HG03378 (cell line): ENCODE measurements at regions not wholly inside any gene's neighbourhood (a gene's known extent, or its start where the extent isn't known, plus 50 kb on each side); places are given as distances from the start of the nearest gene placed in this dataset.

Experiments
- ATAC-seq: cut with Tn5 transposase; IDR thresholded peaks from one replicate; pipeline ENCODE4 v1.9.1; 2021; ENCODE audit warnings: mild to moderate bottlenecking, moderate library complexity; ENCODE audit not compliant: unreplicated experiment

GRCh38 chr7:89887489-89887888, 266.8 kb upstream of the STEAP1 start:
- no peak for ATAC-seq

GRCh38 chr7:89908736-89909135, 245.5 kb upstream of the STEAP1 start:
- ATAC-seq: no peak

DNA sequence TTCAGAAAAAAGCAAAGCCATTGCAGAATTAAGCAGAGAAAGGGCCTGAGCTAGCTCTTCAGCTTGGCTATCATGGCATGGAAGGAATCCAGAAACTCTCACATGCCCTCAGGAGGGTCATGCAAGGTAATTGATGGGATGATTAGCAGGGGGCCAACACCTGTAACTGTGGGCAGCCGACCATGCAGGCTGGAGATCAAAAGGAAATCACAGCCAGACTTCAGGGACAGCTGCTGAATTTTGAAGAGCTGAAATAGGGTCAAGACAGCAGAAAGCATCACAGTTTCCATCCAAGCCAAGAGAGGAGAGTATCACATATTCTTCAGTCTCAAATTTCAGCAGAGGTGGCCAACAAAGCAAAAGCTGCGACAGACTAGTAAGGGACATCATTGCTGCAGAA, 239.6 kb upstream of the STEAP1 start:
- no peak for ATAC-seq

- ATAC-seq: no peak
Observed at GRCh38 chr7:89926194-89926593, 228.1 kb upstream of the STEAP1 start.

GRCh38 chr7:89926701-89927100, 227.6 kb upstream of the STEAP1 start:
- ATAC-seq: no peak

- ATAC-seq: no peak
Observed at GRCh38 chr7:89927762-89928161, 226.5 kb upstream of the STEAP1 start.

DNA sequence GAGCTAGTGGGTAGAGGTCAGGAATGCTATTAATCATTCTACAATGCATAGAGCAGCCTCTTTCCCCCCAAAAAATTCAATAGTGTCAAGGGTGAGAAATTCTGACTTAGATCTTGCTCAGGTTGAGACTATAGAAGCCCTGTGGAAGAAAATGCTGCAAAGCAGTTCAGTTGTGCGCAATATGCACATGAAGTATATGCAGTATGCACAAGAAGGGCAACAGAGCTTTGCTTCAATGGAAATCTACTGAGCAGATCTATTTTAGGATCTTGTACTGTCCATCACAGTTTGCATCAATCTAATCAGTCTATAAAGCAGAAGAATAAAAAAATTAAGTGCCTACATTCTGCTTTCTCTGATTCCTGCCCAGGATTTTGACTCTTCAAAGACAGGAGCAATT, 225.8 kb upstream of the STEAP1 start:
- ATAC-seq: no peak

DNA sequence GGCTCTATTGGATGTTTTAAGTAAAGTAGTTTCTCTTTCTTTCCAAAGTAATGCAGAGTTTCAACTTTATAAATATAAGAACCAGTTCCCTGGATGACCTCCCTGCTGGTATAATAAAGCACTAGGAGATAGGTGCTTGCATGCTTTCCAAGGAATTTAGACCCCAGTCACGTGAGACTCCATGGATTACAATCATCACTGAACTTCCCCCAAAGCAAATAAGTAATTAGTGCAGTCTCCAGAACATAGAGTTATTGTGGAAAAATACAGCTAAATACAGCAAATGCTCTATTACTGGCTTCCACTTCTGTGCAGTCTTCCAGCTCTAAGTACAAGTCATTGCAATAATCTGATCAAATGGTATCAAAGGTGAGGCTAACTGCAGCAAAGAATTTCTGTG, 220.2 kb upstream of the STEAP1 start:
- no peak for ATAC-seq

DNA sequence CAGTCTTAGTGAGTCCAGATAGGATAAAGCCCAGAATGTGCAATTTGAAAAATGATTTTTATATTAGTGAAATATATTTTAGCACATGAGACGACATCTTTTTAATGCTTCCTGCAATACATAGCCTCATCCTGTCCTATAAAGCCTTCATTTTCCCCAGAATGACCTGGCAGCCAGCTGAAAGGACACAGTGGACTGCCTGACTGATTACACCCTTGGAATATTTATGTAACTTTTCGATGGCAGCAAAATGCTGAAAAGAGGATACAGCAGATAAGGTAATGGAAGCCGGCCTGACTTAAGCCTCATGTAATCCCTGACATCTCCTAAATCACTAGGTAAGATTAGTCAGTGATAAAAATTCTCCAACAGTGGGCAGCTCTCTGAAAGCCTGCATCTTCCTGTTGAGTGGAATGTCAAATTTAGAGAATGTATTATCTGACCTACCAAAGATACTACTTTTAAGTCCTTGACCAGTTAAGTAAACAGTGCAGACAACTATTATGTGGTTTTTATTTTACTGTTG, 210.7 kb upstream of the STEAP1 start:
- no peak for ATAC-seq

GRCh38 chr7:89958525-89959068, 195.7 kb upstream of the STEAP1 start:
- ATAC-seq: no peak

DNA sequence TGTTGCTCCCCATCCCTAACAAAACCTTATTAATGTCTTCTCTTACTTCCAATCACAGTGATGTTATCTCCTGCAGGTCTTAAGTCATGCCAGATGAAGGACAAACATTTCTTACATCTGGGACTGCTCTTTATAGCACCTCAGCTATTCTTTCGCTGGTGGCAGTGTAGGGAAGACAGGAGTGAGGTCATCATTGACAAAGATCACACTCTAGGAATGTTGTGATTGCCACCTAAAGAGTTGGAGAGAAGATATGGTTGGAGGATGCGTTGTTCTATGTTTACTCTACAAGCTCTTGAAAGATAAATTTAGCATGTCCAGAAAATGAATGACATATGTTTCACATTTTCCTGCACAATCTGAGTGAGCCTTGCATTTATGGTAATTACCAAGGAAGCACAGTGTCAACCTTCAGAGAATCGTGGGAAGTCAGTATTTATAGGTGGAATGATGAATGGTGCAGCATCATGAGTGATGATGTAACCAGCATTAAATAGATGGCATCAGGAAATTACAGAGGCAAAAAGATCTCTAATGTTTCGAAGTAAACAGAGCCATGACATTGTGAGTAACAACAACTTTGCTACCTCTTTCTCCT, 188.1 kb upstream of the STEAP1 start:
- no peak for ATAC-seq

GRCh38 chr7:89975577-89975976, 178.7 kb upstream of the STEAP1 start:
- no peak for ATAC-seq

DNA sequence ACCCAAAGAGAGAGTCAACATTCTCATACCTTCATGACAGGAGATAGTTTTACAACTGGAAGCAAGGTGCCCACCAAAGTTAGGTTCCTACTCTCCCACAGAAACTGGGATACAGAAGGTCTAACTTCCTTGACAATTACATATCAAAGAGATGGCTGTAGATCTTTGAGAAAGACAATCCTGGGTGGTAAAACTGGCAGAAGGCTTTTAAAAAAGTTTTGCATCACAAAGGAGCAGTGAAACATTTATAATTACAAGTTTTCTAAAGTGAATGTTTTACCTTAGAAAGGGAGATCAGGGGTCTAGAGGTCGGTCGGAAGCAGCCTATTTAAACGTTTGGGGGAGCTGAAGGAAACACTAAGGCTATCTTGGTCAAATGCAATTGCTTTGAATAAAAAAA, 166.6 kb upstream of the STEAP1 start:
- ATAC-seq: no peak

DNA sequence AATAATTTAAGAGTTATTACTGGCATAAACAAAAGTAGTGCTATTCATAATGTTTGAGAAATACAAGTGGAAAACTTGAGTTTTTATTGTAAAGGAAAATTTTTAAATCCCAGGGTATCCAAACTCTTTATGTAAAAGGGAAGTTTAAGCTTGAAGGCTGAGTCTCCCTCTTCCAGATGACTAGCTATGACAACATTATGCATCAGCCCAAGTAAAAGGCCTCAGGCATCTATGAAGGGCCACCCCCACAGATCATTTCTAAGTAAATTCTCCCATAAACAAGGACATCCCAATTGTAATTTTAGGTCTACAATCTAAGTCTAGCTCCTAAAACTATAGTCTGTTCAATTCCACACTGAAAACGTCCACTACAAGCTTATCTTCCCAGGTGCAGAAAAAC, 166.2 kb upstream of the STEAP1 start:
- ATAC-seq: no peak

DNA sequence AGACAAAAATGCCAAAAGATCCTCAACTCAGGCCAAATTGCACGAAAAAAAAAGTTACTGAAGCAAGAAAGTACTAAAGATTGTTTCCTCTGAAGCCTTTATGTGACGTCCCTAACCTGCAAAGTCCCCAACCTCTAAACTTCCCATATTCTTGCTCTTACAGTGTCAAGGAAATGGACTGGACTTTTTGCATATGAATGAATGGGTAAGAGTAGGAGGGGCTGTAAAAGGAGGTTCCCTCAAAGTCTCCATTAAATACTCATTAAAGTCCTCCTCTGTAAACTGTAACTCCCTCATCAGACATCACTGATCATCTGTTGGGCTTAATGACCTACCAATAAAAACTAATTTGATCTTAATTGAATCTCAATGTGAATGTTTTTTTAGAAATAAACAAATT, 164.8 kb upstream of the STEAP1 start:
- ATAC-seq: no peak

GRCh38 chr7:89994483-89994882, 159.8 kb upstream of the STEAP1 start:
- ATAC-seq: no peak

DNA sequence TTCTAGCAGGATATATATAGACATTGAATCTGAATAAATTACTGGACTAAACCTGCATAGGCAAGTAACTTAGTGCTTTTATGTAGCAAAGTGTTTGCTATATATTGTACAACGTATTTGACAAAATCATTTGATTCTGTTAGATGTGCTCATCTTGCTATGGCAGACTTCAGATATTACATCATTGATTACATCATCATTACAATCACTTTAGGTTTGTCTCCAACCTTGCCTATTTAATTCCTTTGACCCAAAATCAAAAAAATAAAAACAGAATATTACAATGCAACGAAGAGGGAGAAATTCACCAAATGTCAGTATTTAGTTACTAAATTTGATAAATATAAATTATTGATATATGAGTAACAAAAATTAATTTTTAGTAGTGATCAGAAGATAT, 155.7 kb upstream of the STEAP1 start:
- ATAC-seq: no peak

DNA sequence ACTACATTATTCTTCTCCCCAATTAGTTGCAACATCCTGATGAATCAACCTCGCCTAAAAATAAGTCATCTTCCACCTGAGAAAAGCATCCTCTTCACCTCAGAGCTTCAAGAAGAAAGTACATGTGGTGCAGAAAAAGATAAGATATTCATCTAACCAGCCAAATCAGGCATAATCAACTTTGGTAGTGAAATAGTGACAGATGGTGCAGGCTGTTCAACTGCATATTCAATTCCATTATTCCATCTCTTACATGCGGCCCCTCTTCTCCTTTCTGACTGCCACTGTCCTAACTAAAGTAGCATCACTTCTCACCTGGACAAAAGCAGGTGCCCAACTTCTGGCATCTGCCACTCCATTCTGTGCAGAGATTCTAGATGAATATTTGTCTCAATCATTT, 148.4 kb upstream of the STEAP1 start:
- ATAC-seq: no peak

GRCh38 chr7:90007001-90007654, 147.1 kb upstream of the STEAP1 start:
- no peak for ATAC-seq

DNA sequence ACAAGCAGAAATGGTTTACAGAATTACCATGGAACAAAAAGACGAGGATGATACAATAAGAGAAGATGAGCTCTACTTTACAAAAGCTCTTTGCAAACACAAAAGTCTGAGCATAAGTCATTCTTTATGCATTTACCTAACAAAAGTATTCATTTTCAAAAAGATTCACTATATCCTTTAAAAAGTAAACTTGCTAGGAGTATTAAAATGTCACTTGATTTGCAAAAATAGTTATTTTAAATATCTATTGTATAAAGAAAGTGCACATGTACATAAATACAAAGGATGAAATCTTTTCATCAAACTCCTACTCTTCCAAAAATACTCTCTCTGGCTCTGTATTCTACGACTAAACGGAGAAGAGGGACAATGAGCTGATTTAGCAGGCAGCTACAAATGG, 146.4 kb upstream of the STEAP1 start:
- no peak for ATAC-seq

DNA sequence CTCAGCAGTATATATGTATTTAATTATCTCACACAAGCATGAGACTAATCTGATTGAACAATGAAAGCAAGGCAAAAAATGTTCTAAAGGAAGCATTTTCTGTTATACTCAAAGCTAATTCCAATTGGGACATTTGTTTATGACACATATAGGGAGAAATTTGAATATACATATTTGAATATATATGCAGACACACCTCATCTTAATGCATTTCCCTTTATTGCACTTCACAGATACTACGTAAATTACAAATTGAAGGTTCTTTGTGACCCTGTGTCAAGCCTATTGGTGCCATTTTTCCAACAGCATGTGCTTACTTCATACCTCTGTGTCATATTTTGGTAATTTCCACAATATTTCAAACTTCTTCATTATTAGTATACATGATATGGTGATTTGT, 132.1 kb upstream of the STEAP1 start:
- ATAC-seq: no peak

DNA sequence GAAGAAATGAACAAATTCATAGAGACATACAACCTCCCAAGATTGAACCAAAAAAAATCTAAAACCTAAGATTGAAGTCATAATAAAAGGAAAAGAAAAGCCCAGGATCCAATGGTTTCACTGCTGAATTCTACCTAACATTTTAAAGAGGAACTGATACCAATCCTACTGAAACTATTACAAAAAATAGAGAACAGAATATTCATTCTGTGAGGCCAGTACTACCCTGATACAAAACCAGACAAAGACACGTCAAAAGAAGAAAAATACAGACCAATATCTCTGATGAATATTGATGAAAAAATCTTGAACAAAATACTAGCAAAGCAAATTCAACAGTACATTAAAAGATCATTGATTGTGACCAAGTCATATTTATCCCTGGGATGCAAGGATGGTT, 128.5 kb upstream of the STEAP1 start:
- peak; percentile 87 for ATAC-seq

DNA sequence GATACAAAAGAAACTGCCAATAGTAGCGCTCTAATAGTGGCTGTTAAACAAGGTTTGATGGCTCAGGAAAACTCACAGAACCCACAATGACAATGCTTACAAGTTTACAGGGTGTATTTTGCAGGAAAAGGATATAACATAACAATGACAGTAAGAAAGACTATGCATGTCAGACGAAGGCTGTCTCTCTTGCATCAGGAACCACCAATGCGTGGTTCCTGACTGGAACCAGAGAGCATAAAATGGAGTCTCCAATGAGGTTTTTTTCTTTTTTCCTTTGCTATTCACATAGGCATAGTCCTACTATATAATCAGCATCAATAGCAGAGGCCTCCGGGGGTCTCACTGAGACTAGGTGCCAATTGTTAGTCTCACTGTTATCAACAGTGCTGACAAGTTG, 120.4 kb upstream of the STEAP1 start:
- no peak for ATAC-seq
